ENCODE measurements at regions not wholly inside any gene's neighbourhood (a gene's known extent, or its start where the extent isn't known, plus 50 kb on each side); places are given as distances from the start of the nearest gene placed in this dataset.

DNA sequence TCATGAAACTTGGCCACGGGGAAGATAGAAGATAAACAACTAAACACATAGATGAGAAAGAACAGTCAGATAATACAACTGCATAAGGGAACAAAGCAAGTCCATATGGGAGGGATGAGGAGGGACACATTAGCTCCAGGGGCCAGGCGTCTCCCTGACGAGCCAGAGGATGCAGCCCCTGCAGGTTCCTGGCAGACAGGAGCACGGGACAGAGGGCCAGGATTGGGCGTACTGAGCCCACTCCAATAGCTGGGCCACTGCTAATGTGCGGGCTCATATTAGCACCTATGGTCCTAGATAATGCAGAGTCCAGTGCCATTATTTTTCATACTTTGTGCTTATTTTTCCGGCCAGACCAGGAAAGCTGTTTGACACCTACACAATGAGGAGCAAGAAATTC is 182.9 kb downstream of the ANKRD60 start:
- no peak for DNase-seq (ENCODE audit: extremely low read depth, low read depth)
- no peak overlapping the region for H3K4me3 ChIP-seq (replicated peaks; ENCODE audit: low read depth, low read length)
- no peak for TF ChIP-seq CTCF (IDR thresholded peaks at IDR 0.05; ENCODE audit: low read depth, low read length, missing control alignments)

DNA sequence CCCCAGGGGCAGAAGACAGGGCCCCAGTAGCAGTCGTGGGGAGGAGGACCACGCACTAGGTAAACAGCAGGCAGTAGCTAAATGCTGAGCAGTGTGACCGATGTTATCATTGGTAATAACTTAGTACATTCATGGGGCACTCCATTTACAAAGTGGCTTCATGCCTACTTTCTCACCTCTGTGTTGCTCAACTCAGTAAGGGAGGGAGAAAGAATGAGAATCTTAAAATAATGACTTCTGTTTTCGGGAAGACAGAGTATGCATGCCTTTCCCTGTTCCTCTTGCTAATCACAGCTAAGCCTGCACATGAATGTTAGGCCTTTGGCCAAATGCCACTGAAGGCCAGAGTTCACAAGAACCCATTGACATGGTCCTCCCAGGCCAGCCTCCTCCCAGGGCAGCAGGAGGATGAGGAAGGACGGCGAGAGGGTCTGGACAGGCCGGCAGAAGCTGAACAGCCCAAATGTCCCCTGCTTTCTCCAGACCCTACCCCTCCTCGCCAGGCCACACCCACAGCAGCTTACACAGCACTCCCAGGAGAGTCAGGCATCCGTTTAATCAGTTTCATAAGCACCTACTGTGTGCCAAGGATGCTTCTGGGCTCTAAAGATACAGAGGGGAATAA is 183.4 kb downstream of the ANKRD60 start:
- DNase-seq (ENCODE audit: extremely low read depth, low read depth), result no peak
- no peak overlapping the region for H3K4me3 ChIP-seq (replicated peaks; ENCODE audit: low read depth, low read length)
- TF ChIP-seq CTCF (IDR thresholded peaks at IDR 0.05; ENCODE audit: low read depth, low read length, missing control alignments), result no peak

GRCh38 chr20:58044286-58044685 is 184.2 kb downstream of the ANKRD60 start:
- TF ChIP-seq CTCF (IDR thresholded peaks at IDR 0.05; ENCODE audit: low read depth, low read length, missing control alignments), result no peak
- no peak overlapping the region for H3K4me3 ChIP-seq (replicated peaks; ENCODE audit: low read depth, low read length)
- DNase-seq (ENCODE audit: extremely low read depth, low read depth), result no peak

- H3K4me3 ChIP-seq (replicated peaks; ENCODE audit: low read depth, low read length), result no peak overlapping the region
- no peak for DNase-seq (ENCODE audit: extremely low read depth, low read depth)
- TF ChIP-seq CTCF (IDR thresholded peaks at IDR 0.05; ENCODE audit: low read depth, low read length, missing control alignments), result no peak
These were observed 185.0 kb downstream of the ANKRD60 start for GRCh38 chr20:58043236-58044140.

GRCh38 chr20:58042591-58042990 is 185.9 kb downstream of the ANKRD60 start:
- no peak overlapping the region for H3K4me3 ChIP-seq (replicated peaks; ENCODE audit: low read depth, low read length)
- TF ChIP-seq CTCF (IDR thresholded peaks at IDR 0.05; ENCODE audit: low read depth, low read length, missing control alignments), result no peak
- no peak for DNase-seq (ENCODE audit: extremely low read depth, low read depth)

DNA sequence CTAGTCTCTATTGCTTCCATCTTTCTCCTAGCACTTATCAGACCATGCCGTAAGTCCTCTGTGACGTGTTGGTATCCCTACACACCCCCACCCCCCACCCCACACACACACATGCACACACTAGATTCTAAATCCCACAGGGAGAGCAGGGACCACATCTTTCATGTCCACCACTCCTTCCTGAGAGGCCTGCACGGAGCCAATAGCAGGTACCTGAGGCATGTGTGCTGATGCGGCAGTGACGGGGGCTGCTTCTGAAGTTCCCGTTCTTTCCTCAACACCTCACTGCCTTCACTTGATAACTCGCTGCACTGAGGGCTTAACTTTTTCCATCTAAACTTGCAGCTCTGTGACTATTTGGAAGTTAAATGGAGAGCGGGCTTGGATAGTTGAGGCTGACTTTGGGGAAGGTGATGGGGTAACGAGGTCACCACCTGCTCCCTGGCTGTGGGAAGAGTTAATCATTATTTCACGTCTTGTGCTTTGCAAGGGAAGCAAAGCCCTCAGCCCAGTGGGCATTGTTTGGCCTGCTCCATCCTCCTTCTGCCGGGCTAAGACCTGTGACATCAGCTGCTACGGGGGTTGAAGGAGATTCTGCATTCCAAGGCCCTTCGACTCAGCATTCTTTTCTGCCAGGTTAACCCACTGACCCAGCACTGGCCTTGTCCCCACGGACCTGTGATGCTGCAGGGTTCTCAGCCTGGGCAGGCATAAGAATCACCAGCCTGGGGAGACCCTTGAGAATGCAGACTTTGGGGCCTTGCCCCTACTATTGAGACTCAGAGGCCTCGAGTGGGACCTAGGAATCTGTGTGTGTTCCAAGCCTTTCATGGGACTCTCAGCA is 187.8 kb downstream of the ANKRD60 start:
- no peak for TF ChIP-seq CTCF (IDR thresholded peaks at IDR 0.05; ENCODE audit: low read depth, low read length, missing control alignments)
- no peak for DNase-seq (ENCODE audit: extremely low read depth, low read depth)
- H3K4me3 ChIP-seq (replicated peaks; ENCODE audit: low read depth, low read length), result no peak overlapping the region

Measured in HFF-Myc (cell line).